ENCODE measurements at regions not wholly inside any gene's neighbourhood (a gene's known extent, or its start where the extent isn't known, plus 50 kb on each side); places are given as distances from the start of the nearest gene placed in this dataset.

DNA sequence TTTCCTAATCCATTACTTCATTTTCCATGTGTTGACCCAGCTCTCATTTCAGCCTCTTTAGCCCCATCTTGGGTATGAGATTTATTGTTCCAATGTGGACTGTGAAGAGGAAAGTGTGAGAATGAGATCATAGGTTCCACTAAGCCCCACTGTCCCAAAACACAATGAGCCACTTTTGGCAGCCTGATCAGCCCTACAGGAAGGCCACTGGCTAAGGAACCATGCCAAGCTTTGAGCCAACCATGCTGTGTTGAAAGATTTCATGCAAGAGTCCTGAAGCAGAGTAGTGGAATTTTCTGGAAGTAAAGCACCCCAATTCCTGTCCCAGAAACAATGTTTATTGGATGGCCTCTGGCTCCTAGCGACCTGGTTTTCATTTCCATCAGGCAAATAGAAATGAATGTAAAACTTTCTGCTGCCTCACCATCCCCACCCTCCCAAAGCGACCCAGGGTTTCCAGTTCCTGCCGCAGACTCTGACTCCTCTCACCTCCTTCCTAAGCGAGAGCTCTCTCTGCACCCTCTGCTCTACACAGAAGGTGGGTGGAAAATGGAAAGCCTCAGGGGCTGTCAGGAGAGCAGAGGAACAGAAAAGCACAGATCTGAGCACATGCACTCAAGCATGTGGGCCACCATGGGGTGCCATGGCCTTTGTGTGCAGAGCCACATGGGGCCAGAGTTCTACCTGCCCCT lies 73.1 kb downstream of the KCTD12 start:
- DNase-seq (peak; percentile 83 to 90 (median 85)), ATAC-seq (peak; percentile 87 to 94)
- 51% methylated on average over 4 of the region's 4 CpGs for WGBS
- Histone ChIP-seq H3K4me1 (ENCODE audit: control insufficient read depth, insufficient read depth, low read length) (peaks cover 5% of the 10 kb centered on the region), H3K27me3 (ENCODE audit: control insufficient read depth, insufficient read depth) (no peaks in the 10 kb centered on the region), H3K27ac (ENCODE audit: low read length) (no peak overlapping the region), H3K4me3 (ENCODE audit: low read length) (no peak overlapping the region), H3K9me3 (ENCODE audit: control insufficient read depth, low read length) (no peaks in the 10 kb centered on the region)
- intact Hi-C loops (cut with DNase I) = no loop called here

DNA sequence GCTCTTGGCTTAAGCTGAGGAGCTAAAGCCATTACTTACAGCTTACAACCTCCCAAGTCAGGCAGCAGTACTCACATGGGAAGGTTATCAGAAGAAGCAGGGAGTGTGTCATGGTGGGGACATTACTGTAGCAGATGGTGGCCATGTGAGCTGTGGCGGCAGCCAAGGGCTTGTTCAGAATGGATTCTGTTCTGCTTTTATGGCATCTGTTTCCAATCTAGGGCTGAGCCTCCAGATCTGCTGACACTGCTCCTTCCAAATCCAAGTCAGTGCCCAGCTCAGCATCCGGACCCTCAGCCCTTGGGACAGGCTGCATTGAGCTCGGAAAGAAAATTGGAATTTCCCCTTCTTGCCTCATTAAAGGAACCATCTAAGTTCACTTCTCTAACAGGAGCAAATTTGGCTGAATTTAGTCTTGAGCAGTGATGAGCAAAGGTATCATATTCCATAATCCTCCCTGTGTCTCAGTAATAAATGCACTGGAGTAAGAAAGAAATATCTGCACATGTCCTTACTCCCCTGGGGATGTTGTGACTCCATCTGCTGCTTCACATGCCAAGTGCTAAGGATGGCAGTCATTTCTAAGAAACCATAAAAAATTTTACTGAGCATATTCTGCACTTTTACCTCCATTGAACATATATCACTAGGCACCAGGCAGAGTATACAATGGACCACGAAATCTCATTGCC lies 73.9 kb downstream of the KCTD12 start:
- Histone ChIP-seq H3K4me1 (ENCODE audit: control insufficient read depth, insufficient read depth, low read length) (peaks cover 5% of the 10 kb centered on the region), H3K27ac (ENCODE audit: low read length) (no peak overlapping the region), H3K27me3 (ENCODE audit: control insufficient read depth, insufficient read depth) (no peaks in the 10 kb centered on the region), H3K9me3 (ENCODE audit: control insufficient read depth, low read length) (no peaks in the 10 kb centered on the region), H3K4me3 (ENCODE audit: low read length) (no peak overlapping the region)
- ATAC-seq = peak; percentile 71 to 93
- DNase-seq = peak; percentile 62 to 88 (median 87)
- intact Hi-C loops (cut with DNase I) = no loop called here
- 54% methylated on average over 4 of the region's 4 CpGs for WGBS

DNA sequence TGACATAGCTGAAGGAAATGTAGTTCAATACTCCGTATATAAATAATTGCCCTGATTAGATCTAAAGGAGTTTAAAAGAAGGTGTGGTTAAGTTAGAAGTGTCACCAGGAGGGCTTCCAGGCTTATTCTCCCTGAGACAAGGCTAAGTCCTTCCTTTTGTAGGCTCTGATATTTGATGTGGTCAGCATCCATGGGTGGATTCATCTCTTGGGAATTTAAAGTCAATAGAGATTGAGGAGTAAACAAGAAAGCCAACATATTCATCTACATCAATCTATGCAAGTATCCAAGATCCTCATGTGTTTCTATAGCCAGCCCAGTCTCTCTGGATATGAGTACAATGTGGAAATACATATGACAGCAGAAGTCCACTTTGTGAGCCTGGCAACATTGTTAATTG lies 76.8 kb downstream of the KCTD12 start:
- Histone ChIP-seq H3K9me3 (ENCODE audit: control insufficient read depth, low read length) (no peaks in the 10 kb centered on the region), H3K4me3 (ENCODE audit: low read length) (no peak overlapping the region), H3K4me1 (ENCODE audit: control insufficient read depth, insufficient read depth, low read length) (peaks cover 5% of the 10 kb centered on the region), H3K27ac (ENCODE audit: low read length) (no peak overlapping the region), H3K27me3 (ENCODE audit: control insufficient read depth, insufficient read depth) (no peaks in the 10 kb centered on the region)
- 44% methylated on average over 1 of the region's 1 CpG for WGBS
- intact Hi-C loops (cut with DNase I) = no loop called here
- DNase-seq (no peak), ATAC-seq (no peak)

DNA sequence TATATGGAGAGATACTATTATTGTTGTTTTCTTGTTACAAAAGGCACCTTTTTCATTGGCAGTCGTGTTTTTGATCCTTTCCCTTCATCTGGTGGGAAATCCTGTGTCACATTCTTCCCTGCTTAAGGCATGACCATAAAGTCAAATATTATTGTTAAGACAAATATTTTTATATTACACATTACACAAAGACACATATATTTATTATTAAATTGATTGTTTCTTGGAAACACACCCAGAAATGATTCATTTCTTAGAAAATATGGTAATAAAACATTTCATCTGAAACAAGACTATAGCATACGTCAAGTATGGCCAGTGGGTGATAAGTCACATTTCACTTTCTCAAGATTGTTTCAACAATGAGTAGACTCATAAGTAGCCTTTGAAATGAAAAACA lies 77.3 kb downstream of the KCTD12 start:
- ATAC-seq = peak in 1 of 2 donors; percentile 27
- intact Hi-C loops (cut with DNase I) = no loop called here
- DNase-seq = no peak
- Histone ChIP-seq H3K27ac (ENCODE audit: low read length) (no peak overlapping the region), H3K27me3 (ENCODE audit: control insufficient read depth, insufficient read depth) (no peaks in the 10 kb centered on the region), H3K4me1 (ENCODE audit: control insufficient read depth, insufficient read depth, low read length) (peaks cover 5% of the 10 kb centered on the region), H3K4me3 (ENCODE audit: low read length) (no peak overlapping the region), H3K9me3 (ENCODE audit: control insufficient read depth, low read length) (no peaks in the 10 kb centered on the region)
- 56% methylated on average over 2 of the region's 2 CpGs for WGBS

DNA sequence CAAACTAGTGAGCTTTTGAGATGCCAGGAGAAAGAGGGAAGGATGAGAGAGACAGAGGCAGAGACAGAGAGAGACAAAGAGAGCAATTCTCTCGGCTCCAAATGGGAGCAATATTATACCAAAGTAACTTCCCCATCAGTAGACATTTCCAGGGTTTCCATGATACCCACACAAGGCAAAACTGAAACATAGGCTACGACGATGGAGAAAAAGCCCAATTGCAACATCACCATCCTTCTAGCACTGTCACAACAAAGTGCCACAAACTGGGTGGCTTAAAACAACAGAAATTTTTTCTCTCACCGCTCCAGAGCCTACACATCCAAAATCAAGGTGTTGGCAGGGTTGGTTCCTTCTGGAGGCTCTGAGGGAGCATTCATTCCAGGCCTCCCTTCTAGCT lies 81.4 kb downstream of the KCTD12 start:
- DNase-seq = no peak
- H3K4me1 ChIP-seq (ENCODE audit: control insufficient read depth, insufficient read depth, low read length) = no peaks in the 10 kb centered on the region
- no peak overlapping the region for H3K27ac ChIP-seq (ENCODE audit: low read length)
- no peaks in the 10 kb centered on the region for H3K9me3 ChIP-seq (ENCODE audit: control insufficient read depth, low read length)
- intact Hi-C loops (cut with DNase I) = no loop called here
- H3K4me3 ChIP-seq (ENCODE audit: low read length) = no peak overlapping the region
- H3K27me3 ChIP-seq (ENCODE audit: control insufficient read depth, insufficient read depth) = no peaks in the 10 kb centered on the region
- WGBS = 89% methylated on average over 4 of the region's 4 CpGs
- no peak for ATAC-seq

DNA sequence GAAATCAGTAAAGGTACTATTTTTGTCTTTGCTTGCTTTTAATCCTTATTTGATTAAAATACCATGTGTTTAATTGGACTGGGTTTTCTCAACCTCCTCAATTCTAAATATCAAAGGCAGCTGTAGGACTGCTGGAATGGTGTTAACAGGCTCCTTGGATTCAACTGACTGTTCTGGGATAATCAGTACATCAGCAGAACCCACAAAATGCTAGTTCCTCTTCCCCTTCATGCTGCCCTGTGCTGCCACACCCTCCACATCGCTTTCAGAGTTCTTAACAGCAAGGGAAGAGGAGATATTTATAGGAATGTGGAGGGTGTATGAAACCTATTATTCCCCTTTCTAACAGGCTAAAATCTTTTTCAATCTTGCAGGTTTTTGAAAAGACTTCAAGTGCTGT lies 82.4 kb downstream of the KCTD12 start:
- Histone ChIP-seq H3K27ac (ENCODE audit: low read length) (no peak overlapping the region), H3K9me3 (ENCODE audit: control insufficient read depth, low read length) (no peaks in the 10 kb centered on the region), H3K27me3 (ENCODE audit: control insufficient read depth, insufficient read depth) (no peaks in the 10 kb centered on the region), H3K4me3 (ENCODE audit: low read length) (no peak overlapping the region), H3K4me1 (ENCODE audit: control insufficient read depth, insufficient read depth, low read length) (no peaks in the 10 kb centered on the region)
- no peak for DNase-seq
- ATAC-seq = peak in 1 of 2 donors; percentile 40
- WGBS = 79% methylated on average over 1 of the region's 1 CpG
- intact Hi-C loops (cut with DNase I) = no loop called here

DNA sequence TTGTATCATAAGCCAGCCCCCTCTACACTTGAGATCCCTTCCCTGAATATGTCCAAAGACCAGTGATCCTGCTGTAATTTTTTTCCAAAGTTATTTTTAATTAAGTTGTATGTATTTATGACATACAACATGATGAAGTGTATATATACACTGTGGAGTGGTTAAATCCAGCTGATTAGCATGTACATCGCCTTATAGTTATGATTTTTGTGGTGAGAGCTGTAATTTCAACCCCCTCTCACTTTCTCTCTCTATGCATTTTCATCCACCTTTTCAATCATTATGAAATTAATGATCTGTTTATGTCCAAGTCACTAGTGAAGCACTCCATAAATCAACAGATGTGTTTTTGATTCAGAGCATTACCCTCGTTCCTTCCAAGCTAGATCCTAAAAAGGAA lies 85.3 kb downstream of the KCTD12 start:
- Histone ChIP-seq H3K4me3 (ENCODE audit: low read length) (no peak overlapping the region), H3K9me3 (ENCODE audit: control insufficient read depth, low read length) (no peaks in the 10 kb centered on the region), H3K27ac (ENCODE audit: low read length) (no peak overlapping the region), H3K27me3 (ENCODE audit: control insufficient read depth, insufficient read depth) (no peaks in the 10 kb centered on the region), H3K4me1 (ENCODE audit: control insufficient read depth, insufficient read depth, low read length) (no peaks in the 10 kb centered on the region)
- 89% methylated on average over 2 of the region's 2 CpGs for WGBS
- intact Hi-C loops (cut with DNase I) = no loop called here
- DNase-seq (no peak), ATAC-seq (no peak)

DNA sequence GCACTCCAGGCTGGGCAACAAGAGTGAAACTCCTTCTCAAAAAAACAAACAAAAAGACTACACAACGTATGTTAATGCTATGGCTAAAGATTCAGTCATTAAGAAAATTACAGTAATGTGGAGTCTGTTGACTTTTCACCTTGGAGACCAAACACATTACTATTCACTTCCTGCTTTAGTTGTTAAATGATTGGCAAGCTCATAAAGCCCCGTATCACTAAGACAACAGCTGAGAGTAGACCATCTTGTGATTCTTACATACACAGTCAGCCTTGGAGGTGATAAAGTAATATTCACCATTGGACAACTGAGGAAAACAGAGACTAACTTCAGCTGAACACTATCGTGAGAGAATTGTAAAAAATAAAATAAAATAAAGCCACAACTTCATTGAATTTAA lies 86.5 kb downstream of the KCTD12 start:
- no peaks in the 10 kb centered on the region for H3K27me3 ChIP-seq (ENCODE audit: control insufficient read depth, insufficient read depth)
- no peak overlapping the region for H3K27ac ChIP-seq (ENCODE audit: low read length)
- ATAC-seq = peak in 1 of 2 donors; percentile 76
- no peaks in the 10 kb centered on the region for H3K4me1 ChIP-seq (ENCODE audit: control insufficient read depth, insufficient read depth, low read length)
- intact Hi-C loops (cut with DNase I) = no loop called here
- no peak for DNase-seq
- H3K4me3 ChIP-seq (ENCODE audit: low read length) = no peak overlapping the region
- H3K9me3 ChIP-seq (ENCODE audit: control insufficient read depth, low read length) = no peaks in the 10 kb centered on the region
- 36% methylated on average over 3 of the region's 3 CpGs for WGBS

DNA sequence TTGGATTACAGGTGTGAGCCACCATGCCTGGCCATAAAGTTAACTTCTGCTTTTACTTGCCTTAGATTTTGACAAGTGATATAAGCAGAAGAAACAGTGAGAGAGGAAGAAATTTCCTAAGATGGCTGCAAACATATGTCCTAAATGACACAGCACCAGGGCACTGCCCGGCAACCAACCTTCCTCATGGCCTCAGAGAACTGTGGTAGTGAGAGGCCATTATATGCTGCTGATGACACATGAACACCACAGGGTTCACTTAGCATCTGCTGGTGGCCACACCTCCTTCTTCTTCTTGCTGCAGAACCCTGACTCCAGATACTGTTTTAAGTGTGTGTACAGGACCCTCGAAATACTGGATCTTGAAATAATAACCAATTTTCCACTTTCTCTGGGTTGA lies 88.2 kb downstream of the KCTD12 start:
- intact Hi-C loops (cut with DNase I) = no loop called here
- no peak overlapping the region for H3K27ac ChIP-seq (ENCODE audit: low read length)
- no peaks in the 10 kb centered on the region for H3K9me3 ChIP-seq (ENCODE audit: control insufficient read depth, low read length)
- no peaks in the 10 kb centered on the region for H3K27me3 ChIP-seq (ENCODE audit: control insufficient read depth, insufficient read depth)
- 87% methylated on average over 2 of the region's 2 CpGs for WGBS
- peak in 1 of 3 donors; percentile 52 for DNase-seq
- H3K4me1 ChIP-seq (ENCODE audit: control insufficient read depth, insufficient read depth, low read length) = no peaks in the 10 kb centered on the region
- ATAC-seq = peak in 1 of 2 donors; percentile 29
- no peak overlapping the region for H3K4me3 ChIP-seq (ENCODE audit: low read length)

DNA sequence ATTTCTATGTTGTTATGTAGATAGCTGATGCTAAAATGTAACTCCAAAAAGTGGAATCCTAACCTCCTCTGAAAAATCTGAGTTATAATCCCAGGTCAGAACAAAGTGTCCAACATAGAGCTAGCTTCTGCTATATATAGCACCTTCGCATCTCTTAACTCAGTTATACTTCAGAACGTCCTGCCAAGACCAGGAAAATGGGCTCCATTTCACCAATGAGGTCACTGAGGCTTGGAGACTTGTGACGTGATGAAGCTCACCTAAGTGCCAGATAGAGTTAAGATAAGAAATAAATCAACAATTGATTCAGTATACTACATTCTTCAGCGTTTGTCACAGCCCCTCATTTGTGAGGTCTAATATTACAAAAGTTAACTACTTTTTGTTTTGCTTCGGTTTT lies 88.8 kb downstream of the KCTD12 start:
- no peak overlapping the region for H3K4me3 ChIP-seq (ENCODE audit: low read length)
- ATAC-seq (no peak), DNase-seq (no peak)
- intact Hi-C loops (cut with DNase I) = no loop called here
- no peak overlapping the region for H3K27ac ChIP-seq (ENCODE audit: low read length)
- no peaks in the 10 kb centered on the region for H3K27me3 ChIP-seq (ENCODE audit: control insufficient read depth, insufficient read depth)
- no peaks in the 10 kb centered on the region for H3K9me3 ChIP-seq (ENCODE audit: control insufficient read depth, low read length)
- no peaks in the 10 kb centered on the region for H3K4me1 ChIP-seq (ENCODE audit: control insufficient read depth, insufficient read depth, low read length)
- 62% methylated on average over 5 of the region's 5 CpGs for WGBS

DNA sequence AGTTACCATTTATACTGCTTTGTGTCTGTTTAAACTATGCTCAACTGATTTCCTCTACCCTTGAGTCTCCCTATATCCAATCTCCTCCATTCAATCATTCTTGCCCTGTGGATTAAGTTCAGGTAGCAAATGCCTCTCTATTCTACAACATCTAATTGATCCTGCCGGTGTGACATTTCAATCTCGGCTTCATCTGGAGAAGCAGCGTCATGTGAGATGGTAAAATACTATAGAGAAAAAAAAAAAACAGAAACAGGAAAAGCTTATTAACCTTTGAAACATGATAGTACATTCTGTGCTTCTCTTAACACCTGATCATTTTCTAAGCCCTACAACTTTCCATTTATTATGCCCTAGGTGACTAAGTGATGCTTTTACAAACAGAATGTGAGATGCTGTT lies 89.4 kb downstream of the KCTD12 start:
- intact Hi-C loops (cut with DNase I) = no loop called here
- Histone ChIP-seq H3K27me3 (ENCODE audit: control insufficient read depth, insufficient read depth) (no peaks in the 10 kb centered on the region), H3K27ac (ENCODE audit: low read length) (no peak overlapping the region), H3K9me3 (ENCODE audit: control insufficient read depth, low read length) (no peaks in the 10 kb centered on the region), H3K4me3 (ENCODE audit: low read length) (no peak overlapping the region), H3K4me1 (ENCODE audit: control insufficient read depth, insufficient read depth, low read length) (no peaks in the 10 kb centered on the region)
- ATAC-seq (no peak), DNase-seq (no peak)
- WGBS = 92% methylated on average over 3 of the region's 3 CpGs
